GM21737 (cell line): ENCODE measurements at regions not wholly inside any gene's neighbourhood (a gene's known extent, or its start where the extent isn't known, plus 50 kb on each side); places are given as distances from the start of the nearest gene placed in this dataset.
"Not testable (repeated sequence)": the region's sequence is repeated elsewhere in the genome, so short reads cannot be mapped to it uniquely, and the experiment has no call there.

ENCODE experiments used
- ATAC-seq: cut with Tn5 transposase; IDR thresholded peaks from one replicate; pipeline ENCODE4 v1.9.1; 2021; ENCODE audit warnings: mild to moderate bottlenecking, moderate library complexity; ENCODE audit not compliant: unreplicated experiment

DNA sequence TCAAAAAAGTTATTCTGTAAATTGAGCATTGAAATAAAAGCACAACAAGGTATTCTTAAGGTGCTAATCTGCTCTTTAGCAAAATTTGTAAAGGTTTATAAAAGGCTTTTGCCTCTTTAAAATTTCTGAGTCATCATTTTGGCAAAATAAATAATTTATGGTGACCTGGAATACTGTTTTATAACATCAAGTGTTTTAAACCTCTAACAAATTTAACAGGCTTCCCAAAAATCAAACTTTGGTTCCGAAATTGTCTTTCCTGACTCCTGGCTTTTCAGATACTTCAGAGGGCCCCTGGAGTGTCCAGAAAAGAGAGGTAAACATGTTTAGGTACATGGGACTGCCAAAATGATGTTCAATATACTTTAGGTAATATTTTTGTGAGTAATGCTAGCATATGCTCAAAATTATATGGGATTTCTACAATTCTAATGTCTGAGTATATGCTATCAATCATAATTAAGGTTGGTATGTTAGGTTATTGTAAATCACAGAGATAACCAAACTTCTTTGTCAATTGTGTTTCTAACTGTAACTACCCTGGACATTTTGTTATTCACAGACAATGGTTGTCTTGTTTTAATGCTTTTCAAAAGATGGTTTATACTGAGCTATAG, 160.3 kb upstream of the OLIG3 start:
- no peak for ATAC-seq

DNA sequence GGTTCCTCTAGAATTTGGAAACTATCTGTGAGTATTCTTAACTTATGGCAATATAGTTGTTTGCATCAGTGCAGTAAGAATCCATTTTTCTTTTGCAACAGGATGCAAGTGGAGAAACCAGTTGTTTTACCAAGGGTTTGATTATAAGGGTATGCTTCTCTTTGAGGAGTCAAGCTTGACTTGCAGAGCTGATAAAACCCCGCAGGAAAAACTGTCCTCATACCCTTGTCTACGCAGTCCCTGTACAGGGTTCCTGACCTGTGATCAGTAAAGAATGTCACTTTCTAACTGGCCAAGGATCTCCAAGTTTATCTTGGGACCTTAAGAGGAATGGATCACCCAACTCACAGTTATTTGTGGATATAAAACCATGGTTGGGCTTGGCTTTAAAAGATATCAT, 161.1 kb upstream of the OLIG3 start:
- ATAC-seq, result no peak

DNA sequence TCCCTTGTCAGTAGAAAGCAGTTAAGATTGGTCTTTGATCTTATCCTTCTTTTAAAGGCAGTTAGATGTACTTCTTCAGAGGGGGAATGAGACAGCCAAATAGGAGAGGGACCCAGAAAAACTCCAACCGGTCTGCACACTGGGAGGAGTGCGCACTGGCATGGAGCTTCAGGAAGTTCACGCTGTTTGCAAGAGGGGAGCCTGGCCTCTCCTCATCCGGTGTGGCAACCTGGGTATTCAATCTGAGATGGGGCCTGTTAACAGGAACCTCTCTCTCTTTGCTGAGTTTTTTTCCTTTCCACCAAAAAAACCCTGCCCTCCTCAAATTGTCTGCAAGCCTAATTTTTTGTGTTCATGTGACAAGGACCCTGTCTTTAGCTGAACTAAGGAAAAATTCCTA, 162.5 kb upstream of the OLIG3 start:
- no peak for ATAC-seq

DNA sequence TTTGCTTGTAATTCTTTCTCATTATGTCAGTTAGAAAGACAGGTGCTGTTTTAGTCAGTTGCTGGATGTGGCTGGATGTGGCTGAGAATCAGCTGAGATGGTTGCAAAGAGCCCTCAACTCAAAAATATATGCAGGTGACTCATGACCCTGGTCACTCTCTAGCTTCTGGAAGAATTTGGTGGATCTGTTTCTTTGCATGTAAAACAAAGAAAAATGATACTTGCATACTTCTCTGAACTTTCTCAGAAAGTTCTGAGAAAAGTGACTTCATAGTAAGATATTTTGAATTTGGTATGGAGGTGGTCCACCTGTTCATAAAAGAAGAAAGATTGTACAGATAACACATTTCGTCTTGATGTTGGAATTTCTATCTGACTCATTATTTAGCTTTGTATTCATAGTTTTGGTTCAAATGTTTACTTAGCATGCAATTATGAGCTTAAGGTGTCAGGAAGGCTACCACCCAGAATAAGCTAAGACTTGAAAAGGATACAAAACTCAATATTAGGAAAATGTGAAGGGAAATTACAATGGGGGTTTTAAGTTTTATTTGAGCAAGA, 163.2 kb upstream of the OLIG3 start:
- no peak for ATAC-seq

DNA sequence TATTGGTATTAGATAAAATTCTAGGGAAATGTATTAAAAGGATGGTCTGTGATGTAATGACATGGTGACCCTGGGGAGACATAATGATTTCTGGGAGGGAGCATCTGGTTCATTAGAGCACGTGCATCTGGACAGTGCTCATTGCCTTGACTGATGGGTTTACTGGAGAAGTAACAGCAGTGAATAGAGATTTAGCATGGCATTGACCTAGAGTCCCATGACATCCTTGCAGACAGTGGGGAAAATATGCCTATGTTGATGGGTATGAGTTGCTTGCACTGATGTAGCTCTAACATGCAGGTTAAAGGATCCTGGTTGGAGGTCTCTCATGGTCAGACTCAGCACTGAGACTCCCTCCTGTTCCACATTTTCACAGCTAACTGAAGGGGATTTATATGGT, 164.1 kb upstream of the OLIG3 start:
- ATAC-seq, result no peak

DNA sequence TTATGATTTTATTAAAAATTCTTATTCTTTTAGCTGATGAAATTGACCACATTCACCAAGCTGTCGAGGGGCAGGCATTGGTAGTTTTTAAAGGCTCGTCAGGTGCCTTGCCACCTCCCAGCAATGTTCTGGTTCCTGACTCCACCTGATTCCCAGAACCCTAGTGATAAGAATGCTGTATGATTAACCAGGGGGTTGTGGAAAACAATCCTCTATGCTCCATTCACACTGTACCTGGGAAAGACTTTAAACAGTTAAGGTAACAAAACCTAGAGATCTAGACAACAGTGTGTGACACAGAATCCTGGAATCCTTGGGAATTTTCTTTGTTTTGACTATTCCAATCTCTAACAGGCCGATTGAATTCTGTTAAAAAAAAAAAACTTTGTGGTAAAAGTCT, 165.7 kb upstream of the OLIG3 start:
- ATAC-seq, result no peak

DNA sequence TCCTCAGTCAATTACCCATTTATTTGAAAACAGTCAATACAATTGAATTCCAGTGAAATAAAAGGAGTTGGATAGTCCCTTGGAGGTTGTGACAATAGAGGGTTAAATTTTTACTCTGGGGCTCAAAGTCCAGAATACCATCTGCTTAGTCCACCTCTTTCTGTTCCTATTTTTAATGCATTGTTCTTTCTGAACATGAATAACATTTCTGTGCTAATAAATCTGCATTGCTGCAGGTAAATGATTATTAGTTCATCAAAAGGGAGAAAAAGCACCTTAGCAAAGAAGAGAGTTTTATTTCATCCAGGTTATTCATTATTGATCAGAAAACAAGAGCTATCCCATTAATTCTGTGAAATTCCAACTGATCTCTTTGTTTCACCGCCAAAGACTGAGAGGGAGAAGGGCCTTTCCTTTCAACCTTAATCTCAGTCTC, 166.1 kb upstream of the OLIG3 start:
- no peak for ATAC-seq

DNA sequence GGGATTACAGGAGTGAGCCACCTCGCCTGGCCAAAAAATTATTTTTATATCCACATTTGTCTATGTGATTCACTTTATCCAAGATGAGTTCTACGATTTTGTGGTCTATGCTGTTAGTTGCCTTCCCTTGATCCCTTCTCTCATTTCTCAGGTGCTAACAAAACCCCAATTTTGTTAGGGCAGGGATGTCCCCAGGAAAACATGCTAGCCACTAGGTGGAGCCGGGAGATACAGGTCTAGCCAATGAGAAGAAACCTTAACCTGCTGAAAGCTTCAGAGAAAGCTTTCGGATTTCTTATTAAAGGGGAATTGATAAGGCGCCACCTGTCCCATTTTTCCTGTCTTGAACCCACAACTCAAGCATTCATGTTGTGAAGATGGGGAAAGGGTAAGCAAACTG, 167.4 kb upstream of the OLIG3 start:
- no peak for ATAC-seq

DNA sequence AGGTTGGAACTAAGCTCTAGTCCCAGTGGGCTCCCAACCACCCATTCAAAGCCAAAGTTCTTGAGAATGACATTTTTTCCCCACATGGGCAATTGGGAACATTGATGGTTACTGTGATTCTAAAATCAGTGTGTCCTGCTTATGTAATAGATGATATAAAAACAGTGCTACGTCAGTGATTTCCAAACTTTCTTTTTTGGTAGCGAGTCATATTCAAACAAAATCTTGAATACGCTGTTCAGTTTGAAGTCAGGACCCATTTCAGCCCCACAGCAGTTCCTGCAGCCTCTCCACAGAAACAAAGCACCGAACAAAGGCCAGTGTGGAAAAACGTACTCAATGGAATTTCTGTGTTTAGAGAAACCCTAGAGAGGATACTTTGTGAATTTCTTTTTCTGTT, 170.0 kb upstream of the OLIG3 start:
- ATAC-seq, result no peak

DNA sequence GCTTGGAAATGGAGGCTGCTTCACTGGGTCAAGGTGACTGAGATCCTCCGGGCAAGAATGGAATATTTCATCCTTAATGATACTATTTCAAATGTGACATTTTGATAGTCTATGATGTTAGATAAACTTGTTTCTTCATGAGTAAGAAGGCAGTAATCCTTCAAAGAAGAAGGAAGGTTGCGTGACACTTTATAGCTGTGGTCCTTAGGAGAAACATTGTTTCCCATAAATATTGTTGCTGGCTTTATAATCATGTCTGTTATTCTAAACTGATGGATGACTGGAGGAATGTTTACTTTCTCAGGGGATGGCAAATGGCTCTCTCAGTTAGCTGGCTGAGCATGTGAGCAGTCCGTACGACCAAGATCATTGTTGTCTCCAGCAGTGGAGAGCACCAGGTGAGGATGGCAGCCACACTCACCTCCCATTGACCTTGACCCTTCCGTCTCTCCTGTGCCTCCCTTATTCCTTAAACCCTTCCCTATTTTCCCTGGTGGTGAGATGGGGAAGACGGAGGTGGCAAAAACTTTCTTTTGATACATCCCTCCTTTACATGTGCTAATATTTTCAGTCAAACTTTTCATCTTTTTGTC, 171.2 kb upstream of the OLIG3 start:
- no peak for ATAC-seq

DNA sequence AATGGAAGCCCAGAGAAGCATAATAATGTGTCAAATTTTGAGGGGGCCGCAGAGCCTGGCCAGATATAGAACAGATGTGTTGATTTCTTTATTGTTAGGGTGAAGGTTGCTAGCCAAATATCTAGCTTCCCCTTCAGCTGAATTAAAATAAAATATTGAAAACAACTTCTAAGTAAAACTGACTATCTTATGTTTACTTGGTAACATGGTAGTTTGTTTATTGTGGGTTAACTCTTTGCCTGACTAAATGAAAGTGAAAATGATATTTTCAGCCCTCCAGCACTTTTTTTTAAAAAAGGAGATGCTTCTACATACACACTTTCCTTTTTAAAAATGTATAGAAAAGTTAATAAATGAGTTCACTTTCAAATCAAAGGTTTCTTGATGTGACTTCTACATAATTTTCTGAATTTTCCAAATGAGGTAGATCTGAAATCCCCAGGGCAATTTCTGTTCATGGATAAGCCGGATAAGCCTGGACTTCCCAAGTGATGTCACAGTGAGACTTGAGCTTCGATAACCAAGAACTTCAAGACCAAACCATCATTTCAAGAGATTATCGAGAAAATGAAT, 172.1 kb upstream of the OLIG3 start:
- ATAC-seq, result no peak

DNA sequence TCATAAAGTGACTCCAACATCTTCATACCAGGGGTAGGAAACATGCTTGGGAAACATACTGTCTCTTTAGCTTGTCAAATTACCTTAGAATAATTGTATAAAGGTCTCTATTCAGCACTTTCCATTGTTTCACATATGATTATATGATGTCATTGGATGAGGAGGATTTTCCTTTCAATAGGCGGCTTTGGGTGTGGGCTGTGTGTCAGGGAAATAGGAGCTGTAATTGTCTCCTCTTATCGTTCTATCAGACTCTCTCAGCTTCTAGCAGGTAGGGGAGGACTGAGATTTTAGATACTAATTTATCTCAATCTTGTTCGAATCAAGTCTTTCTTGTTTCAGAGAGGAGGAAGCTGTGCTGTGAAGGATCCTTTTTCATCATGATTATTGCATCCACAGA, 179.4 kb upstream of the OLIG3 start:
- no peak for ATAC-seq

DNA sequence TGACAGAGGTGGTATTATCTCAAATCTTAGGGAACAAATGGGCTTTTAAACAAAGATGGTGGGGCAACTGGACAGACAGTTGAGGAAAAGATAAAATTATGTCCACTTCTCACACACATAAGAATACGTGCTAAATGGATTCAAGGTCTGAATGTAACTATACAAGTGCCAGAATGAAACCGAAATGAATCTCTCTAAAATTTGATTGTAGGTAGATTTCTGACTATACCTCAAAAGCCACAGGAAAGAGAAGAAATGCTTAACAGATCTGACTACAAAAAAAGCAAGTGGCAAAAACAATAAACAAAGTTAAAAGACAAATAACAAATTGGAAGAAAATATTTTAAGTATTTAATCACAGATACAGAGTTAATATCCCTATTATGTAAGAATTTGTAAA, 182.7 kb upstream of the OLIG3 start:
- ATAC-seq, result no peak

DNA sequence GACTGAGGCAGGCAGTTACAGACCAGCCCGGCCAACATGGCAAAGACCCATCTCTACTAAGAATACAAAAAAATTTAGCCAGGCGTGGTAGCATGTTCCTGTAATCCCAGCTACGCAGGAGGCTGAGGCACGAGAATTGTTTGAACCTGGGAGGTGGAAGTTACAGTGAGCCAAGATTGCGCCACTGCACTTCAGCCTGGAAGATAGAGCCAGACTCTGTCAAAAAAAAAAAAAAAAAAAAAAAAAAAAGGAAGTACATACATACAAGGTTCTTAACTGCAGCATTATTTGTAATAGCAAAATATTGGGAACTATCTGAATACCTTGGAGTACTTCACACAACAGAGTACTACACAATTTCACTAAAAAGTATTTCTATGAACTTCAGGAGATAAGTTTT, 183.5 kb upstream of the OLIG3 start:
- ATAC-seq, result no peak

DNA sequence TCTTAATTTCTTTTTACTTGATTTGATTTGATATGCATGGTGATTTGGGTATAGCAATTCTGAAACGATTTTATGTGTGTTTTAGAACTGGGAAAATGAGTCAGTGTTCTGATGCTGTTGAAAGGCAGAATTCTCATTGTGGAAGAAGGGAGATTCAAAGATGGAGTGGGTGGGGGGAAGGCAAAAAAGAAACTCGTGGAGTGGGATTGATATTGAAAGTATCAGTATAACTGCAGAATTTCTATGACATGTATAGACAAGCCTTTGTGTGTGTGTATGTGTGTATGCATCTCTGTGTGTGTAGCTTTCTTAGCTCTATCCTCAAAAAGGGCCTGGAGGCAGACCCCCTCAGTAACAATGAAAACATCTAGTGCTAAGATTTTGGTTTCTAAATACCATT, 184.3 kb upstream of the OLIG3 start:
- ATAC-seq, result no peak

DNA sequence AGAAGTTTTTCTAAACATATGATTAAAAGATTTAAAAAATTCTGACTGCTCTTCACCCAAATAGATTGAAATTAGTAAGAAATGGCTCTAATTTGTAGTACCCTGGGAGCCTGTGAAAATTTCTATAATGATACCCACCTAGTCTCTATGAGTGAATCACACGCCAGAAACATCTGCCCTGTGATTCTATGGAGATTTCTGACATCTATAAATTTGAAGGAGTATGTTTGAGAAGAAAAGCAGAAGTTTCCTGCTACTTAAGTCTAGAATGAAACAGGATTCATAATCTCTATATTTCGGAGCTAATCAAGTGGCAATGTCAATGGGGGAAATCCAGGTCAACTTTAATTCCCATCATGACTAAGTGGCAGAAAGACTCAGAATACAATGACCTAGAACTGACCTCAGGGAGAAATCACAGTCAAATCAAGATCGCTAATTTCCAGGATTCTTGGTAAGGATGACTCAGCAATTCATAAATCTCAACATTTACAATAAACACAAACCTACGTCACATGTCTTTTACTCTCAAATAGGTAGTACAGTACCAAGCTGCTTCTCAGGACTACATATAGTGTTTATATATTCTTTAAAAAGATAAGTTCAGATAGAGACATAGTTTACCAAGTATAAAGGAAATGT, 186.2 kb upstream of the TNFAIP3 start:
- no peak for ATAC-seq

DNA sequence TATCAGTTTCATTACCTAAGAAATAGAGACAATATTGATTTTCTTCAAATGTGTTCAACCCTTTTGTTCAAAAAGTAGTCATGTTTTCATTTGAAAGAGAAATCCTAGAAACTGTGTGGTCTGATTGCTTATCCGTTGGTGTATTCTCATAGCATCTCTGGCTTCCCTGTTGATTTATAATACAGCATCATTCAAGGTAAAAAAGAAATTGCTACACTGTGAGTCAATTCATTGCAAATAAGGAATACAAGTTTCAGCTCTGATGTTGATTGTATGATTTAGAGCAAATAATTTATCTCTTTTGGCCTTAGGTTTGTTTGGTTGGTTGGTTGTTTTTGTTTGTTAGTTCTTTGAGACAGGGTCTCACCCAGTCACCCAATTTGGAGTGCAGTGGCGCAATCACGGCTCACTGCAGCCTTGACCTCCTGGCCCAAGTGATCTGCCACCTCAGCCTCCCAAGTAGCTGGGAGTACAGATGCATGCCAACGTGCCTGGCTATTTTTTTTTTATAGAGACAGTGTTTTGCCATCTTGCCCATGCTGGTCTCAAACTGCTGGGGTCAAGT, 185.5 kb upstream of the TNFAIP3 start:
- ATAC-seq, result no peak

DNA sequence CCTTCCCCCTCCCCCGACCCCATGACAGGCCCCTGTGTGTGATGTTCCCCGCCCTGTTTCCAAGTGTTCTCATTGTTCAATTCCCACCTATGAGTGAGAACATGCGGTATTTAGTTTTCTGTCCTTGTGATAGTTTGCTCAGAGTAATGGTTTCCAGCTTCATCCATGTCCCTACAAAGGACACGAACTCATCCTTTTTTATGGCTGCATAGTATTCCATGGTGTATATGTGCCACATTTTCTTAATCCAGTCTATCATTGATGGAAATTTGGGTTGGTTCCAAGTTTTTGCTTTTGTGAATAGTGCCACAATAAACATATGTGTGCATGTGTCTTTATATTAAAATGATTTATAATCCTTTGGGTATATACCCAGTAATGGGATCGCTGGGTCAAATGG, 184.4 kb upstream of the TNFAIP3 start:
- ATAC-seq, result not testable (repeated sequence)

DNA sequence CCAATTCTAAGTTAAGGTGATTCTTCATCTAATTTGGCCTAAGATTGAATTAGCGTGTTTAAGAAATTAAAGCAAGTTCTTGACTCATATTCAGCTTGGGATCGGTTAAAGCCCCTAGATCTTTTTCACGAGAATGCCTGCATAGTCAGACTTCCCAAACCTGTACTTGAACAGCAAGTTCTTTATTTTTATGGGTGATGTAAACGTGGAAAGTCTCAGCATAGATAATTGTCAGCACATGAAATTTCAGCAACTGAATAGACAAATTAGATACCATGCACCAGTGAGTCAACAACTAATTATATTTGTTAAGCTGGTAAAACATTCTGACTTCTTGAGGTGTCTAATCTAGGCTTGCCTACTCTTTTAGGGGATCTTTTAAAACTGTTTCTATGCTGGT, 183.1 kb upstream of the TNFAIP3 start:
- no peak for ATAC-seq

DNA sequence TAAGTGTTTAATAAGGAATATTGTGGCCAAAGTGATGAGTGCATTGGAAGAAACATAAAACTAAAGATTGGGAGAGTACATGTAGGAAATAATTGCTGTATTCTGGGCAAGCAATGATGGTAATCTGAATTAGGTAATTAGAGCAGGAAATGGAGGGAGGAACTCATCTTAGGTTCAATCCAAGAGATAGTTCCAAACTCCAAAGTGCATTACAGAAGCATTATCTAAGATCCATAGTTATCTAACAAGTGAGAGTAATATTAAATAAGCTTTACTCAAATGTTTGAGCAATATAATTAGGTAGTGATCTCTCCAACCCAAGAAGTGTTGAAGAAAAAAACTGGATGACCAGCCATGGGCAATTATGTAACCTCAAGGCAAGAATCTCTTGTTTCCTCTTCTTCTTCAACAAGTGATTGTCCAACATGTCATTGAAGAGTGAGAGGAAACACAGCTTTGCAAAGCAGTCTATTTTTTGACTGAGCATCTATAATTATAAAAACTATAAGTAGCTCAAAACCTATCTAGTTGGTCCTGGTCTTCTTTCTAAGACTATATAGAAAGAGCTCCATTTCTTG, 181.2 kb upstream of the TNFAIP3 start:
- ATAC-seq, result no peak

DNA sequence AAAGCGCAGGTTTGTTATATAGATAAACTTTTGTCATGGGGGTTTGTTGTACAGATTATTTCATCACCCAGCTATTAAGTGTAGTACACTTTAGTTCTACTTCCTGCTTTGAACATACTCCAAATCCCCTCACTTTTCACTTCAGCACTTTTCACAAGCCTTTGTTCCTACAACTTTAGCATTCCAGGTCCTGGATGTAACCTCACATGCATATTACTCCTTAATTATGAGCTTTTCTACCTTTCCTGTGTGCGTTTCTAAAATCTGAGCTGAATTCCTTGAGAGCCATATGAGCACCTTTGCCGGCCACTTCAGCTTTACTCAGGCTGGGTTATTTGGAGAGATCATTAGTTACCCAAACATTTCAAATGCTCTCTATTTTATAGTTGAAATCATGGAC, 179.2 kb upstream of the TNFAIP3 start:
- ATAC-seq, result no peak
